HPDE6-E6E7 (cell line): ENCODE measurements at regions not wholly inside any gene's neighbourhood (a gene's known extent, or its start where the extent isn't known, plus 50 kb on each side); places are given as distances from the start of the nearest gene placed in this dataset.

Source experiments
- DNase-seq: peaks from one replicate; pipeline ENCODE4 v3.0.0; 2011; ENCODE audit warnings: missing footprints; ENCODE audit errors: extremely low spot score

GRCh38 chr12:82040987-82041743, 282.0 kb upstream of the PPFIA2 start:
- DNase-seq: no peak

- no peak for DNase-seq
Measured at GRCh38 chr12:82034769-82035168, 275.6 kb upstream of the PPFIA2 start.

GRCh38 chr12:82029936-82030335, 270.8 kb upstream of the PPFIA2 start:
- no peak for DNase-seq

- no peak for DNase-seq
Measured at GRCh38 chr12:82028772-82029171, 269.6 kb upstream of the PPFIA2 start.

GRCh38 chr12:82027612-82028011, 268.5 kb upstream of the PPFIA2 start:
- DNase-seq: no peak

GRCh38 chr12:82025462-82025861, 266.3 kb upstream of the PPFIA2 start:
- DNase-seq: no peak

- no peak for DNase-seq
Measured at GRCh38 chr12:82019533-82019932, 260.4 kb upstream of the PPFIA2 start.

GRCh38 chr12:82015623-82016347, 256.6 kb upstream of the PPFIA2 start:
- DNase-seq: no peak

GRCh38 chr12:82012176-82012575, 253.0 kb upstream of the PPFIA2 start:
- no peak for DNase-seq

- no peak for DNase-seq
Measured at GRCh38 chr12:82009524-82009923, 250.4 kb upstream of the PPFIA2 start.

- no peak for DNase-seq
Measured at GRCh38 chr12:82008251-82008650, 249.1 kb upstream of the PPFIA2 start.

GRCh38 chr12:81998761-81999378, 239.7 kb upstream of the PPFIA2 start:
- no peak for DNase-seq

- DNase-seq: no peak
Measured at GRCh38 chr12:81992461-81992860, 233.3 kb upstream of the PPFIA2 start.

- DNase-seq: no peak
Measured at GRCh38 chr12:81991868-81992267, 232.7 kb upstream of the PPFIA2 start.

- no peak for DNase-seq
Measured at GRCh38 chr12:81988362-81988761, 229.2 kb upstream of the PPFIA2 start.

- no peak for DNase-seq
Measured at GRCh38 chr12:81987371-81987770, 228.2 kb upstream of the PPFIA2 start.

GRCh38 chr12:81976661-81977060, 217.5 kb upstream of the PPFIA2 start:
- no peak for DNase-seq

GRCh38 chr12:81974762-81975161, 215.6 kb upstream of the PPFIA2 start:
- no peak for DNase-seq

GRCh38 chr12:81968421-81968820, 209.3 kb upstream of the PPFIA2 start:
- DNase-seq: no peak

GRCh38 chr12:81963636-81964035, 204.5 kb upstream of the PPFIA2 start:
- DNase-seq: no peak

GRCh38 chr12:81963026-81963425, 203.9 kb upstream of the PPFIA2 start:
- no peak for DNase-seq

GRCh38 chr12:81962126-81962856, 203.1 kb upstream of the PPFIA2 start:
- no peak for DNase-seq
